DND-41 (cell line): ENCODE measurements at regions not wholly inside any gene's neighbourhood (a gene's known extent, or its start where the extent isn't known, plus 50 kb on each side); places are given as distances from the start of the nearest gene placed in this dataset.

Experiments
- ATAC-seq: fragments of 200-7000 bp; cut with Tn5 transposase; 3 replicates; pipeline ENCODE4 v1.9.1; 2021; ENCODE audit warnings: low read depth; ENCODE audit not compliant: insufficient read depth
- DNase-seq: peaks from one replicate; pipeline ENCODE4 v3.0.0-alpha.2; 2020
- H2AFZ ChIP-seq: 2 replicates; pipeline ENCODE4 v1.6.0; 2012; ENCODE audit warnings: low read depth, low read length
- H3K27ac ChIP-seq: 2 replicates; pipeline ENCODE4 v1.5.1; 2012; ENCODE audit warnings: low read length, inconsistent platforms
- H3K27me3 ChIP-seq: fragments of 200-600 bp; sonication (generic); 2 replicates; pipeline ENCODE4 v1.6.0; 2012; ENCODE audit warnings: low read length, mild to moderate bottlenecking, inconsistent platforms; ENCODE audit not compliant: insufficient read depth, poor library complexity
- H3K36me3 ChIP-seq: 2 replicates; pipeline ENCODE4 v1.5.1; 2012; ENCODE audit warnings: low read length, inconsistent platforms; ENCODE audit not compliant: insufficient read depth
- H3K4me1 ChIP-seq: 2 replicates; pipeline ENCODE4 v1.5.1; 2012; ENCODE audit warnings: mild to moderate bottlenecking, low read length; ENCODE audit not compliant: insufficient read depth
- H3K4me2 ChIP-seq: 2 replicates; pipeline ENCODE4 v1.6.0; 2012; ENCODE audit warnings: mild to moderate bottlenecking, moderate library complexity, low read length, inconsistent platforms; ENCODE audit not compliant: insufficient read depth
- H3K4me3 ChIP-seq, 2 experiments: fragments of 200-600 bp in 1 of 2; shearing (Covaris generic) in 1 of 2; 2 replicates each; pipeline ENCODE4 v1.5.1; 2012 to 2016; ENCODE audit warnings: inconsistent platforms in 2 of 2, low read length in 2 of 2, mild to moderate bottlenecking in 2 of 2, low read depth in 1 of 2, moderate library complexity in 1 of 2
- H3K79me2 ChIP-seq: 2 replicates; pipeline ENCODE4 v1.6.0; 2012; ENCODE audit warnings: low read length, inconsistent platforms; ENCODE audit not compliant: insufficient read depth
- H3K9ac ChIP-seq: 2 replicates; pipeline ENCODE4 v1.6.0; 2012; ENCODE audit warnings: low read depth, mild to moderate bottlenecking, inconsistent platforms, low read length, moderate library complexity
- H3K9me3 ChIP-seq: 2 replicates; pipeline ENCODE4 v1.5.1; 2012; ENCODE audit warnings: low read length, moderate library complexity, mild to moderate bottlenecking, inconsistent platforms; ENCODE audit not compliant: insufficient read depth, severe bottlenecking
- H4K20me1 ChIP-seq: 2 replicates; pipeline ENCODE4 v1.6.0; 2012; ENCODE audit warnings: low read length; ENCODE audit not compliant: insufficient read depth
- CTCF ChIP-seq: IDR thresholded peaks from 2 replicates; pipeline ENCODE4 v1.5.1; 2012; ENCODE audit warnings: borderline replicate concordance, low read length, moderate library complexity, mild to moderate bottlenecking; ENCODE audit not compliant: poor library complexity, severe bottlenecking; ENCODE audit errors: extremely low read depth
- EZH2 ChIP-seq: IDR thresholded peaks from 3 replicates; pipeline ENCODE4 v1.6.1; 2012; ENCODE audit warnings: borderline replicate concordance, low read depth, mild to moderate bottlenecking, moderate library complexity, low read length, inconsistent platforms; ENCODE audit not compliant: severe bottlenecking

DNA sequence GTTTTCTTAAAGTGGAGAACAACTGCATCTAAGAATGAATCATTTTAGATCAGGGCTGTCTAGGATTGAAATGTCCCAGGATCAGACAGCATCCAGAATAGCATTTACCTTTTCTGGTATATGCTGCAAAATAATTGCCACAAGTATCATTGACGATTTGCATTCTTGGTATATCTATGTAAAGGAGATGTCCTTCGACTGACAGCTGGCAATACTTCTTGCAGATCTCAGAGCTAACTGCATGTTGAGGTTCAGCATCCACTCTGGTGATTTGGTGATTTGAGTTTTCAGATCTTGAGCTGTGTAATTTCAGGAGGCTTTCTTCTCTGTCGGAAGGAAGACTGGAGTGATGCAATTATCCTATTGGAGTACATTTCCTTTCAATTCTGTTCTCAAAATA is 78.1 kb upstream of the CPHXL start:
- no peaks in the 10 kb centered on the region for H3K36me3 ChIP-seq
- peaks cover 10% of the 10 kb centered on the region for H3K27me3 ChIP-seq
- no peak for TF ChIP-seq CTCF
- H3K4me3 ChIP-seq: no peak overlapping the region
- H3K79me2 ChIP-seq: no peaks in the 10 kb centered on the region
- no peaks in the 10 kb centered on the region for H3K9me3 ChIP-seq
- no peak for DNase-seq
- no peak overlapping the region for H3K27ac ChIP-seq
- no peaks in the 10 kb centered on the region for H4K20me1 ChIP-seq
- no peak overlapping the region for H3K9ac ChIP-seq
- no peak overlapping the region for H3K4me2 ChIP-seq
- H2AFZ ChIP-seq: no peak overlapping the region
- ATAC-seq: no peak
- H3K4me1 ChIP-seq: no peaks in the 10 kb centered on the region

GRCh38 chr16:75805946-75806345 is 79.7 kb upstream of the CPHXL start:
- H3K9ac ChIP-seq: no peak overlapping the region
- H3K9me3 ChIP-seq: no peaks in the 10 kb centered on the region
- no peaks in the 10 kb centered on the region for H3K4me1 ChIP-seq
- ATAC-seq (no peak), DNase-seq (no peak)
- no peaks in the 10 kb centered on the region for H3K36me3 ChIP-seq
- peaks cover 10% of the 10 kb centered on the region for H3K27me3 ChIP-seq
- H3K4me2 ChIP-seq: no peak overlapping the region
- H2AFZ ChIP-seq: no peak overlapping the region
- no peak overlapping the region for H3K4me3 ChIP-seq
- no peak for TF ChIP-seq CTCF
- TF ChIP-seq EZH2: no peak
- H3K79me2 ChIP-seq: no peaks in the 10 kb centered on the region
- no peaks in the 10 kb centered on the region for H4K20me1 ChIP-seq
- H3K27ac ChIP-seq: no peak overlapping the region

DNA sequence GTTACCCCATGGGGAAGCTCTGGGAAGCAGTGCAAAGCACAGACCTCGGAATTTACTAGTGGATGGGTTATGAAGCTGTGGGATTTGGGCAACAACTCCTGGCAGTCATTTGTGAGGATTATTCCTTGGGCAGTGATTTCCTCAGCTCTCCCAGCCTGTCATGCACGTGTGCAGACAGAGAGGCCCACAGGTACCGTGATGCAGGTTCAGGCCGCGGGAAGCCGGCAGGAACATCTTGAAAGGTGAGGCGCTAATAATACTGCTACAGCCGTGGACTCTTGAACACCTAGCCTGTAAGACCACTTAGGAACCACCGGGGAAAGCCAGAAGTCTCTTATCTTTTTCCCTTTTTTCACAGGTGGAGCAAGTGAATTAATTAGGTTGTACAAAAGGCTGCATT is 80.2 kb upstream of the CPHXL start:
- TF ChIP-seq EZH2 (no peak), CTCF (no peak)
- no peaks in the 10 kb centered on the region for H3K9me3 ChIP-seq
- H4K20me1 ChIP-seq: no peaks in the 10 kb centered on the region
- DNase-seq: no peak
- no peaks in the 10 kb centered on the region for H3K4me1 ChIP-seq
- H3K4me2 ChIP-seq: no peak overlapping the region
- no peak overlapping the region for H3K27ac ChIP-seq
- no peak overlapping the region for H3K9ac ChIP-seq
- no peak overlapping the region for H3K4me3 ChIP-seq
- no peak overlapping the region for H2AFZ ChIP-seq
- peaks cover 9% of the 10 kb centered on the region for H3K27me3 ChIP-seq
- no peaks in the 10 kb centered on the region for H3K36me3 ChIP-seq
- no peak for ATAC-seq
- H3K79me2 ChIP-seq: no peaks in the 10 kb centered on the region

GRCh38 chr16:75810342-75810741 is 84.1 kb upstream of the CPHXL start:
- H3K36me3 ChIP-seq: no peaks in the 10 kb centered on the region
- DNase-seq (no peak), ATAC-seq (no peak)
- no peak overlapping the region for H3K4me2 ChIP-seq
- H3K9me3 ChIP-seq: no peaks in the 10 kb centered on the region
- H3K4me3 ChIP-seq: no peak overlapping the region
- no peak for TF ChIP-seq CTCF
- no peak for TF ChIP-seq EZH2
- H3K4me1 ChIP-seq: no peaks in the 10 kb centered on the region
- H2AFZ ChIP-seq: no peak overlapping the region
- no peaks in the 10 kb centered on the region for H3K79me2 ChIP-seq
- peaks cover 8% of the 10 kb centered on the region for H3K27me3 ChIP-seq
- H3K9ac ChIP-seq: no peak overlapping the region
- no peaks in the 10 kb centered on the region for H4K20me1 ChIP-seq
- H3K27ac ChIP-seq: no peak overlapping the region
